ENCODE measurements at regions not wholly inside any gene's neighbourhood (a gene's known extent, or its start where the extent isn't known, plus 50 kb on each side); places are given as distances from the start of the nearest gene placed in this dataset.
A peak's percentile ranks its signal among the peaks of the same experiment; 100 is the strongest.

DNA sequence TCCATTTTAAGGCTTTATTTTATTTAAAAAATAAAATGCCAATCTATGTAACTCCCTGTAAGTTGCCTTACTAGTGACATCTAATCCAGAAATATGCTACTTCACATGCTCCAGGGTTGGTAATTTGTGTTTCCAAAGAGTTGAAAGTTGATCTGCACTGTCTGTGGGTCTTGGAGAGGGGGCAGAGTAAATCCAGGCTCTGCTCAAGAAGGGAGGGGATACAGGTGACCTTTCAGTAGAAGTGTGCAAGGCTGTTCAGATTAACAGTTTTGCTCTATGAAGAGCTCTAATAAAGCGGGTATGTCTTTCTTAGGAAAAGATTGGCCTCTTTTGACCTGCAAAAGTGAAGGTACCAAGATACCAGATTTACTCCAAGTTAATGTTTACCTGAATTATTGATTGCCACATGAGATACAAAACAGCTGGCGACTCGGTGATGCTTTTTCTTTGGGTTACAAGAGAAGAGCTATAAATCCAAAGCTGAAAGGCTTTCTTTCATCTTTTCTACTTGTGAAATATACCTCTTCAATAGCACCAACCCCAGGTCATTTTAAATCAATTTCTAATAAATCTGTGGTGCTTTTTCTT, 75.6 kb upstream of the FLRT2 start:
- ATAC-seq (ENCODE audit: low read depth) (no peak), DNase-seq (ENCODE audit: low spot score) (no peak)
- H3K4me1 ChIP-seq (ENCODE audit: insufficient read depth, poor library complexity, severe bottlenecking): no peaks in the 10 kb centered on the region
- no peak overlapping the region for H3K27ac ChIP-seq (ENCODE audit: poor library complexity, severe bottlenecking)
- no peak overlapping the region for H3K4me3 ChIP-seq (ENCODE audit: severe bottlenecking)
- no peaks in the 10 kb centered on the region for H3K9me3 ChIP-seq (ENCODE audit: severe bottlenecking)
- H3K36me3 ChIP-seq (ENCODE audit: low read depth): no peaks in the 10 kb centered on the region
- TF ChIP-seq, protein P1, sequence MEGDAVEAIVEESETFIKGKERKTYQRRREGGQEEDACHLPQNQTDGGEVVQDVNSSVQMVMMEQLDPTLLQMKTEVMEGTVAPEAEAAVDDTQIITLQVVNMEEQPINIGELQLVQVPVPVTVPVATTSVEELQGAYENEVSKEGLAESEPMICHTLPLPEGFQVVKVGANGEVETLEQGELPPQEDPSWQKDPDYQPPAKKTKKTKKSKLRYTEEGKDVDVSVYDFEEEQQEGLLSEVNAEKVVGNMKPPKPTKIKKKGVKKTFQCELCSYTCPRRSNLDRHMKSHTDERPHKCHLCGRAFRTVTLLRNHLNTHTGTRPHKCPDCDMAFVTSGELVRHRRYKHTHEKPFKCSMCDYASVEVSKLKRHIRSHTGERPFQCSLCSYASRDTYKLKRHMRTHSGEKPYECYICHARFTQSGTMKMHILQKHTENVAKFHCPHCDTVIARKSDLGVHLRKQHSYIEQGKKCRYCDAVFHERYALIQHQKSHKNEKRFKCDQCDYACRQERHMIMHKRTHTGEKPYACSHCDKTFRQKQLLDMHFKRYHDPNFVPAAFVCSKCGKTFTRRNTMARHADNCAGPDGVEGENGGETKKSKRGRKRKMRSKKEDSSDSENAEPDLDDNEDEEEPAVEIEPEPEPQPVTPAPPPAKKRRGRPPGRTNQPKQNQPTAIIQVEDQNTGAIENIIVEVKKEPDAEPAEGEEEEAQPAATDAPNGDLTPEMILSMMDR (IDR thresholded peaks at IDR 0.05; ENCODE audit: poor library complexity, severe bottlenecking): no peak
- H3K27me3 ChIP-seq (ENCODE audit: insufficient read depth, poor library complexity, severe bottlenecking): no peaks in the 10 kb centered on the region

DNA sequence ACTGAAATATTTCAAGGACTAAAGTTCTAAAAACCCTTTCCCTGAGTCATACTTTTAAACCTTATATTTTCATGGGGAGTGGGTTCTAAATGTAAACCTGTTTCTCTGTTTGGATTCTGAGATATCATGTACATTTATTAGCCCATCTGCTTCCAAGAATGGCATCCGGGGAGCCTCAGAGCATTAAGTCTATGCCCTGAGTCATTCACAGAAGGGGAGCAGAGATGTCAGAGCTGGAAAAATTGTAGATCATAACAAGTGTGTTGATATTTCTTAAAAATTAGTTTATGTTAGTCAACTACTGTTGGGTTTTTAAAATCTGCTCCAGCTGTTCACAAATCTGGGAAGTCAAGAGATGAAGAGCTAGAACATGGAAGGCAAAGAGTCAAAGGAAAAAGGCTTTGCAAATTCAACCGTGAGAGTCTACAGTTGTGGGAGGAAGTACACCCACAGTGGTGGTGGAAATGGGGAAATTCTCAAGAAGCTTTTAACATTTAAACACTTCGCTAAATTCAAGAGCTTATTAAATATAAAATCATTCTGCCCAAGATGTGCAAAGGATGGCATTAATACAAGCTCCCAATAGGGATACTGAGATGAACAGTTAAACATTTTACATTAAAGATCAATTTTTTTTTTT, 70.5 kb upstream of the FLRT2 start:
- TF ChIP-seq, protein P1 (IDR thresholded peaks at IDR 0.05; ENCODE audit: poor library complexity, severe bottlenecking): no peak
- ATAC-seq (ENCODE audit: low read depth) (no peak), DNase-seq (ENCODE audit: low spot score) (no peak)
- H3K27me3 ChIP-seq (ENCODE audit: insufficient read depth, poor library complexity, severe bottlenecking): no peaks in the 10 kb centered on the region
- no peaks in the 10 kb centered on the region for H3K9me3 ChIP-seq (ENCODE audit: severe bottlenecking)
- H3K4me1 ChIP-seq (ENCODE audit: insufficient read depth, poor library complexity, severe bottlenecking): no peaks in the 10 kb centered on the region
- H3K36me3 ChIP-seq (ENCODE audit: low read depth): no peaks in the 10 kb centered on the region
- no peak overlapping the region for H3K4me3 ChIP-seq (ENCODE audit: severe bottlenecking)
- no peak overlapping the region for H3K27ac ChIP-seq (ENCODE audit: poor library complexity, severe bottlenecking)

DNA sequence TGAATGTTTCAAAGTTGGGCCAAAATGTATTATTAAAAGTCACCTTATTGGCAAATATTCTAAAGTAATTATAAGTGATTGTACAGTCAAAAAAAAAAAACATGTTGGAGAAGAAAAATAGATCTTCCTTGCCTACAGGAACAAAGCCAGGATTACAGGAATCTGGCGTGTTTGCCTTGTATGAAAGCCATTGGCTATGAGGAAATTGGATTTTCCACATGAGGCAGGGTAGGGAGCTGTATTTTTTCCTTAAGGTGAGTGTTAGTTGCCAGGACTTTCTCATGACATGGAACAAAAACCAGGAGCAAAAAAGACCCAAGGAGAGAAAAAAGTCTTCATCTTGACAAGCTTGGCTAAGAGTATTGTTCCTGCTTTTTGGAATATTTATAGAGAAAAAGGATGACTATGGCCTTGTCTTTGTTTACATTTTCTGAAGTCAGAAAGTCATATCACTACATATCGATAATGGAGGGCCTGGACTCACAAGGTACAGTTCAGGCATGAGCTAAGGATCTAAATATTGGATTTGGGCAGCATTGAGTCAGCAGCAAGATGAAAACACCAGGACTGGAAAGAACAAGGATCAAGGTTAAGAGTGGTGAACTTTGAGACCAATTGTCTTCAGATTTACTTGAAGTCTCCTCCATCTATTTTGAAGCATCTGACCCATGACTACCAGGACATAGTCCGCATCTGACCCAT, 68.4 kb upstream of the FLRT2 start:
- Histone ChIP-seq H3K4me3 (ENCODE audit: severe bottlenecking) (no peak overlapping the region), H3K36me3 (ENCODE audit: low read depth) (no peaks in the 10 kb centered on the region), H3K9me3 (ENCODE audit: severe bottlenecking) (no peaks in the 10 kb centered on the region), H3K27me3 (ENCODE audit: insufficient read depth, poor library complexity, severe bottlenecking) (no peaks in the 10 kb centered on the region), H3K4me1 (ENCODE audit: insufficient read depth, poor library complexity, severe bottlenecking) (no peaks in the 10 kb centered on the region), H3K27ac (ENCODE audit: poor library complexity, severe bottlenecking) (no peak overlapping the region)
- DNase-seq (ENCODE audit: low spot score): no peak
- no peak for ATAC-seq (ENCODE audit: low read depth)
- TF ChIP-seq, protein P1 (IDR thresholded peaks at IDR 0.05; ENCODE audit: poor library complexity, severe bottlenecking): no peak

DNA sequence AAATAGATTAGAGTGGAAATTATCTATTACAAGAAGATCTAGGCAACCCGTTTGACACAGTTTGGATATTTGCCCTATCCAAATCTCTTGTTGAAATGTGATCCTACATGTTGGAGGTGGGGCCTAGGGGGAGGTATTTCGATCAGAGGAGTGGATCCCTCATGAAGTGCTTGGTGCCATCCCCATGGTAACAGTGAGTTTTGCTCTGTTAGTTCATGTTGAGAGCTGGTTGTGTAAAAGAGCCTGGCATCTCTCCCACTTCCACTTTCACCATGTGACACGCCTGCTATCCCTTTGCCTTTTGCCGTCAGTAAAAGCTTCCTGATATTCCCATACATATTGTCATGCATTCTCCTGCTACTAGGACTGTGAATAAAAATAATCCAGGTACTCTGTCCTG, 66.4 kb upstream of the FLRT2 start:
- Histone ChIP-seq H3K4me1 (ENCODE audit: insufficient read depth, poor library complexity, severe bottlenecking) (peaks cover 3% of the 10 kb centered on the region), H3K27ac (ENCODE audit: poor library complexity, severe bottlenecking) (no peak overlapping the region), H3K27me3 (ENCODE audit: insufficient read depth, poor library complexity, severe bottlenecking) (no peaks in the 10 kb centered on the region), H3K4me3 (ENCODE audit: severe bottlenecking) (no peak overlapping the region), H3K36me3 (ENCODE audit: low read depth) (no peaks in the 10 kb centered on the region), H3K9me3 (ENCODE audit: severe bottlenecking) (no peaks in the 10 kb centered on the region)
- DNase-seq (ENCODE audit: low spot score): no peak
- peak; percentile 25; the same call in 1 of the 3 replicates for ATAC-seq (ENCODE audit: low read depth)
- TF ChIP-seq, protein P1 (IDR thresholded peaks at IDR 0.05; ENCODE audit: poor library complexity, severe bottlenecking): no peak

Measured in RWPE2 (cell line).